HEK293 (cell line): ENCODE measurements at regions not wholly inside any gene's neighbourhood (a gene's known extent, or its start where the extent isn't known, plus 50 kb on each side); places are given as distances from the start of the nearest gene placed in this dataset.

Experiments
- CTCF ChIA-PET: fragments of 350-600 bp; formaldehyde crosslinking; extraction: SDS; loops from one replicate; lab custom pipeline; 2021; ENCODE audit warnings: antibody characterized with exemption; lab: Yijun Ruan, JAX
- POLR2A ChIA-PET: fragments of 300-600 bp; formaldehyde crosslinking; extraction: SDS; loops from one replicate; lab custom pipeline; 2020; ENCODE audit warnings: antibody characterized with exemption, inconsistent platforms; lab: Yijun Ruan, JAX
- H3K27ac ChIP-seq: fragments of 200-500 bp; sonication (Bioruptor generic); 2 replicates; pipeline ENCODE4 v1.5.1; 2014; ENCODE audit warnings: low read depth, low read length, control low read depth, inconsistent platforms; ENCODE audit errors: extremely low read depth
- H3K36me3 ChIP-seq, 2 experiments: fragments of 200-500 bp in 1 of 2; sonication (Bioruptor generic) in 1 of 2; 1 replicate in 1 of 2; 2 replicates in 1 of 2; pipeline ENCODE4 v1.5.1; 2014 to 2017; ENCODE audit warnings: inconsistent platforms in 2 of 2, low read length in 2 of 2; ENCODE audit not compliant: control insufficient read depth in 2 of 2, insufficient read depth in 1 of 2
- H3K4me1 ChIP-seq: fragments of 200-500 bp; sonication (Bioruptor generic); 2 replicates; pipeline ENCODE4 v1.5.1; 2014; ENCODE audit warnings: mild to moderate bottlenecking, low read length, inconsistent platforms; ENCODE audit not compliant: control insufficient read depth, insufficient read depth
- H3K4me3 ChIP-seq: 2 replicates; pipeline ENCODE4 v1.5.1; 2011; ENCODE audit warnings: low read depth, mild to moderate bottlenecking, control low read depth, low read length, moderate library complexity
- H3K9me3 ChIP-seq: fragments of 200-500 bp; sonication (Bioruptor generic); 2 replicates; pipeline ENCODE4 v1.5.1; 2014; ENCODE audit warnings: low read depth, low read length, inconsistent platforms; ENCODE audit not compliant: control insufficient read depth, insufficient read depth
- KLF8 ChIP-seq: fragments of 450-650 bp; formaldehyde crosslinking; IDR thresholded peaks from 2 replicates; pipeline ENCODE4 v1.5.1; 2016; ENCODE audit warnings: missing biosample characterization, missing genetic modification characterization
- OSR2 ChIP-seq: fragments of 450-650 bp; formaldehyde crosslinking; IDR thresholded peaks from 2 replicates; pipeline ENCODE4 v1.5.1; 2016; ENCODE audit warnings: missing biosample characterization, missing genetic modification characterization
- ZBTB10 ChIP-seq: fragments of 450-650 bp; formaldehyde crosslinking; IDR thresholded peaks from 2 replicates; pipeline ENCODE4 v1.5.1; 2016; ENCODE audit warnings: missing biosample characterization, missing genetic modification characterization
- ZBTB8A ChIP-seq: fragments of 450-650 bp; formaldehyde crosslinking; IDR thresholded peaks from 2 replicates; pipeline ENCODE4 v1.5.1; 2016; ENCODE audit warnings: missing biosample characterization, missing genetic modification characterization
- ZNF202 ChIP-seq: fragments of 450-650 bp; formaldehyde crosslinking; IDR thresholded peaks from 2 replicates; pipeline ENCODE4 v1.5.1; 2016; ENCODE audit warnings: missing biosample characterization, missing genetic modification characterization, borderline replicate concordance
- ZNF324 ChIP-seq: fragments of 450-650 bp; formaldehyde crosslinking; IDR thresholded peaks from 2 replicates; pipeline ENCODE4 v1.5.1; 2016; ENCODE audit warnings: missing biosample characterization, missing genetic modification characterization
- ZNF416 ChIP-seq: fragments of 450-650 bp; formaldehyde crosslinking; IDR thresholded peaks from 2 replicates; pipeline ENCODE4 v1.5.1; 2016; ENCODE audit warnings: missing biosample characterization, missing genetic modification characterization
- ZNF510 ChIP-seq: fragments of 450-650 bp; formaldehyde crosslinking; IDR thresholded peaks from 2 replicates; pipeline ENCODE4 v1.5.1; 2018; ENCODE audit warnings: mild to moderate bottlenecking, missing genetic modification characterization, missing biosample characterization; ENCODE audit not compliant: insufficient replicate concordance
- ZNF544 ChIP-seq: fragments of 450-650 bp; formaldehyde crosslinking; IDR thresholded peaks from 2 replicates; pipeline ENCODE4 v1.5.0; 2017; ENCODE audit warnings: missing biosample characterization, missing genetic modification characterization
- ZNF768 ChIP-seq: fragments of 450-650 bp; formaldehyde crosslinking; IDR thresholded peaks from 2 replicates; pipeline ENCODE4 v1.5.1; 2018; ENCODE audit warnings: missing biosample characterization, mild to moderate bottlenecking, missing genetic modification characterization
- TF ChIP-seq, protein P1 (sequence below): fragments of 450-650 bp; formaldehyde crosslinking; conservative IDR thresholded peaks from 2 replicates; pipeline ENCODE4 v1.5.1; 2016; ENCODE audit warnings: low read depth, missing biosample characterization, missing genetic modification characterization
- TF ChIP-seq, protein P2 (sequence below): fragments of 450-650 bp; formaldehyde crosslinking; IDR thresholded peaks from 2 replicates; pipeline ENCODE4 v1.5.1; 2016; ENCODE audit warnings: missing biosample characterization, missing genetic modification characterization
- TF ChIP-seq, protein P3 (sequence below): fragments of 450-650 bp; formaldehyde crosslinking; IDR thresholded peaks from 2 replicates; pipeline ENCODE4 v1.5.1; 2016; ENCODE audit warnings: missing biosample characterization, missing genetic modification characterization, borderline replicate concordance
- TF ChIP-seq, protein P4 (sequence below): fragments of 450-650 bp; formaldehyde crosslinking; IDR thresholded peaks from 2 replicates; pipeline ENCODE4 v1.5.1; 2017; ENCODE audit warnings: missing biosample characterization, mild to moderate bottlenecking, missing genetic modification characterization, moderate library complexity

- POLR2A ChIA-PET, result no interaction called here
- Histone ChIP-seq H3K4me3 (no peak overlapping the region), H3K4me1 (no peaks in the 10 kb centered on the region)
- TF ChIP-seq ZNF768, result no peak
- no peak for TF ChIP-seq ZBTB10 (tag by site-specific recombination)
- no peak for TF ChIP-seq ZNF510
- no peak for TF ChIP-seq ZBTB8A
- TF ChIP-seq, protein P1, sequence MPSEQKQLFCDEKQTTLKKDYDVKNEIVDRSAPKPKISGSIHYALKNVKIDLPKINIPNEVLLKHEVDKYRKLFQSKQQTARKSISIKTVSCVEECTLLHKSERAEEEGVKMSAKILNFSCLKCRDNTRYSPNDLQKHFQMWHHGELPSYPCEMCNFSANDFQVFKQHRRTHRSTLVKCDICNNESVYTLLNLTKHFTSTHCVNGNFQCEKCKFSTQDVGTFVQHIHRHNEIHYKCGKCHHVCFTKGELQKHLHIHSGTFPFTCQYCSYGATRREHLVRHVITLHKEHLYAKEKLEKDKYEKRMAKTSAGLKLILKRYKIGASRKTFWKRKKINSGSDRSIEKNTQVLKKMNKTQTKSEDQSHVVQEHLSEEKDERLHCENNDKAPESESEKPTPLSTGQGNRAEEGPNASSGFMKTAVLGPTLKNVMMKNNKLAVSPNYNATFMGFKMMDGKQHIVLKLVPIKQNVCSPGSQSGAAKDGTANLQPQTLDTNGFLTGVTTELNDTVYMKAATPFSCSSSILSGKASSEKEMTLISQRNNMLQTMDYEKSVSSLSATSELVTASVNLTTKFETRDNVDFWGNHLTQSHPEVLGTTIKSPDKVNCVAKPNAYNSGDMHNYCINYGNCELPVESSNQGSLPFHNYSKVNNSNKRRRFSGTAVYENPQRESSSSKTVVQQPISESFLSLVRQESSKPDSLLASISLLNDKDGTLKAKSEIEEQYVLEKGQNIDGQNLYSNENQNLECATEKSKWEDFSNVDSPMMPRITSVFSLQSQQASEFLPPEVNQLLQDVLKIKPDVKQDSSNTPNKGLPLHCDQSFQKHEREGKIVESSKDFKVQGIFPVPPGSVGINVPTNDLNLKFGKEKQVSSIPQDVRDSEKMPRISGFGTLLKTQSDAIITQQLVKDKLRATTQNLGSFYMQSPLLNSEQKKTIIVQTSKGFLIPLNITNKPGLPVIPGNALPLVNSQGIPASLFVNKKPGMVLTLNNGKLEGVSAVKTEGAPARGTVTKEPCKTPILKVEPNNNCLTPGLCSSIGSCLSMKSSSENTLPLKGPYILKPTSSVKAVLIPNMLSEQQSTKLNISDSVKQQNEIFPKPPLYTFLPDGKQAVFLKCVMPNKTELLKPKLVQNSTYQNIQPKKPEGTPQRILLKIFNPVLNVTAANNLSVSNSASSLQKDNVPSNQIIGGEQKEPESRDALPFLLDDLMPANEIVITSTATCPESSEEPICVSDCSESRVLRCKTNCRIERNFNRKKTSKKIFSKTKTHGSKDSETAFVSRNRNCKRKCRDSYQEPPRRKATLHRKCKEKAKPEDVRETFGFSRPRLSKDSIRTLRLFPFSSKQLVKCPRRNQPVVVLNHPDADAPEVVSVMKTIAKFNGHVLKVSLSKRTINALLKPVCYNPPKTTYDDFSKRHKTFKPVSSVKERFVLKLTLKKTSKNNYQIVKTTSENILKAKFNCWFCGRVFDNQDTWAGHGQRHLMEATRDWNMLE (tag by site-specific recombination), result no peak
- TF ChIP-seq, protein P2, sequence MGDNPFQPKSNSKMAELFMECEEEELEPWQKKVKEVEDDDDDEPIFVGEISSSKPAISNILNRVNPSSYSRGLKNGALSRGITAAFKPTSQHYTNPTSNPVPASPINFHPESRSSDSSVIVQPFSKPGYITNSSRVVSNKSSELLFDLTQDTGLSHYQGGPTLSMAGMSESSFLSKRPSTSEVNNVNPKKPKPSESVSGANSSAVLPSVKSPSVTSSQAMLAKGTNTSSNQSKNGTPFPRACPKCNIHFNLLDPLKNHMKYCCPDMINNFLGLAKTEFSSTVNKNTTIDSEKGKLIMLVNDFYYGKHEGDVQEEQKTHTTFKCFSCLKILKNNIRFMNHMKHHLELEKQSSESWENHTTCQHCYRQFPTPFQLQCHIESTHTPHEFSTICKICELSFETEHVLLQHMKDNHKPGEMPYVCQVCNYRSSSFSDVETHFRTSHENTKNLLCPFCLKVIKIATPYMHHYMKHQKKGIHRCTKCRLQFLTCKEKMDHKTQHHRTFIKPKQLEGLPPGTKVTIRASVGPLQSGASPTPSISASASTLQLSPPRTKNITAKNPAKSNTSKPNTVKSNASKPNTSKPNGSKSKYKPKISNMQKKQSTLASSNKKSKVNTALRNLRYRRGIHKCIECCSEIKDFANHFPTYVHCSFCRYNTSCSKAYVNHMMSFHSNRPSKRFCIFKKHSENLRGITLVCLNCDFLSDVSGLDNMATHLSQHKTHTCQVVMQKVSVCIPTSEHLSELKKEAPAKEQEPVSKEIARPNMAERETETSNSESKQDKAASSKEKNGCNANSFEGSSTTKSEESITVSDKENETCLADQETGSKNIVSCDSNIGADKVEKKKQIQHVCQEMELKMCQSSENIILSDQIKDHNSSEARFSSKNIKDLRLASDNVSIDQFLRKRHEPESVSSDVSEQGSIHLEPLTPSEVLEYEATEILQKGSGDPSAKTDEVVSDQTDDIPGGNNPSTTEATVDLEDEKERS (tag by site-specific recombination), result no peak
- no peak for TF ChIP-seq KLF8 (tag by site-specific recombination)
- no peak for TF ChIP-seq ZNF324
- no peak for TF ChIP-seq ZNF202 (tag by site-specific recombination)
- no peak for TF ChIP-seq OSR2 (tag by site-specific recombination)
- TF ChIP-seq, protein P3, sequence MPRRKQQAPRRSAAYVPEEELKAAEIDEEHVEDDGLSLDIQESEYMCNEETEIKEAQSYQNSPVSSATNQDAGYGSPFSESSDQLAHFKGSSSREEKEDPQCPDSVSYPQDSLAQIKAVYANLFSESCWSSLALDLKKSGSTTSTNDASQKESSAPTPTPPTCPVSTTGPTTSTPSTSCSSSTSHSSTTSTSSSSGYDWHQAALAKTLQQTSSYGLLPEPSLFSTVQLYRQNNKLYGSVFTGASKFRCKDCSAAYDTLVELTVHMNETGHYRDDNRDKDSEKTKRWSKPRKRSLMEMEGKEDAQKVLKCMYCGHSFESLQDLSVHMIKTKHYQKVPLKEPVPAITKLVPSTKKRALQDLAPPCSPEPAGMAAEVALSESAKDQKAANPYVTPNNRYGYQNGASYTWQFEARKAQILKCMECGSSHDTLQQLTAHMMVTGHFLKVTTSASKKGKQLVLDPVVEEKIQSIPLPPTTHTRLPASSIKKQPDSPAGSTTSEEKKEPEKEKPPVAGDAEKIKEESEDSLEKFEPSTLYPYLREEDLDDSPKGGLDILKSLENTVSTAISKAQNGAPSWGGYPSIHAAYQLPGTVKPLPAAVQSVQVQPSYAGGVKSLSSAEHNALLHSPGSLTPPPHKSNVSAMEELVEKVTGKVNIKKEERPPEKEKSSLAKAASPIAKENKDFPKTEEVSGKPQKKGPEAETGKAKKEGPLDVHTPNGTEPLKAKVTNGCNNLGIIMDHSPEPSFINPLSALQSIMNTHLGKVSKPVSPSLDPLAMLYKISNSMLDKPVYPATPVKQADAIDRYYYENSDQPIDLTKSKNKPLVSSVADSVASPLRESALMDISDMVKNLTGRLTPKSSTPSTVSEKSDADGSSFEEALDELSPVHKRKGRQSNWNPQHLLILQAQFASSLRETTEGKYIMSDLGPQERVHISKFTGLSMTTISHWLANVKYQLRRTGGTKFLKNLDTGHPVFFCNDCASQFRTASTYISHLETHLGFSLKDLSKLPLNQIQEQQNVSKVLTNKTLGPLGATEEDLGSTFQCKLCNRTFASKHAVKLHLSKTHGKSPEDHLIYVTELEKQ (tag by site-specific recombination), result no peak
- no peak for TF ChIP-seq ZNF416 (tag by site-specific recombination)
- TF ChIP-seq, protein P4, sequence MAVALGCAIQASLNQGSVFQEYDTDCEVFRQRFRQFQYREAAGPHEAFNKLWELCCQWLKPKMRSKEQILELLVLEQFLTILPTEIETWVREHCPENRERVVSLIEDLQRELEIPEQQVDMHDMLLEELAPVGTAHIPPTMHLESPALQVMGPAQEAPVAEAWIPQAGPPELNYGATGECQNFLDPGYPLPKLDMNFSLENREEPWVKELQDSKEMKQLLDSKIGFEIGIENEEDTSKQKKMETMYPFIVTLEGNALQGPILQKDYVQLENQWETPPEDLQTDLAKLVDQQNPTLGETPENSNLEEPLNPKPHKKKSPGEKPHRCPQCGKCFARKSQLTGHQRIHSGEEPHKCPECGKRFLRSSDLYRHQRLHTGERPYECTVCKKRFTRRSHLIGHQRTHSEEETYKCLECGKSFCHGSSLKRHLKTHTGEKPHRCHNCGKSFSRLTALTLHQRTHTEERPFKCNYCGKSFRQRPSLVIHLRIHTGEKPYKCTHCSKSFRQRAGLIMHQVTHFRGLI (tag by site-specific recombination), result no peak
- no peak for TF ChIP-seq ZNF544 (tag by site-specific recombination)
- TF ChIP-seq, all 188 proteins: peak for 0
- Histone ChIP-seq H3K36me3 (no peaks in the 10 kb centered on the region), H3K27ac (no peak overlapping the region), H3K9me3 (no peaks in the 10 kb centered on the region)
- CTCF ChIA-PET, result interaction anchor here (0.7 kb wide), 1 partner anchor 10 kb away, joined by 3 read pairs; no protein-coding TSS in a partner anchor
These were observed 130.9 kb upstream of the LYPLAL1 start for GRCh38 chr1:219042769-219043168.
